Stimulated activated effector memory CD8-positive, alpha-beta T cell treated with anti-CD3 and anti-CD28 coated beads, Interleukin-12 subunit alpha, Interleukin-12 subunit beta, amount 100 ng/mL, for 72 hours (primary cell): ENCODE measurements at regions not wholly inside any gene's neighbourhood (a gene's known extent, or its start where the extent isn't known, plus 50 kb on each side); places are given as distances from the start of the nearest gene placed in this dataset.

Experiments used
- ATAC-seq: fragments of 150-1000 bp; cut with Tn5 transposase; 2 replicates; pipeline ENCODE4 v1.10.0; 2021
- DNase-seq, 2 donors: peaks; one replicate each; pipeline ENCODE4 v3.0.0; 2021 to 2022; ENCODE audit warnings: low spot score in 2 of 2
- H3K27ac Mint-ChIP-seq: one replicate; pipeline ENCODE4 v1.8.0; 2022; ENCODE audit warnings: mild to moderate bottlenecking, mixed read lengths
- H3K36me3 Mint-ChIP-seq: one replicate; pipeline ENCODE4 v1.8.0; 2022; ENCODE audit warnings: mild to moderate bottlenecking, mixed read lengths
- H3K4me1 Mint-ChIP-seq: one replicate; pipeline ENCODE4 v1.8.0; 2022; ENCODE audit warnings: mixed read lengths
- H3K4me3 Mint-ChIP-seq: one replicate; pipeline ENCODE4 v1.8.0; 2022; ENCODE audit warnings: mild to moderate bottlenecking, mixed read lengths
- H3K9me3 Mint-ChIP-seq: one replicate; pipeline ENCODE4 v1.8.0; 2022; ENCODE audit warnings: mixed read lengths

- DNase-seq: no peak
- ATAC-seq: no peak
- H3K36me3 Mint-ChIP-seq: no peaks in the 10 kb centered on the region
- no peak overlapping the region for H3K27ac Mint-ChIP-seq
- H3K4me3 Mint-ChIP-seq: no peak overlapping the region
- peaks cover 8% of the 10 kb centered on the region for H3K9me3 Mint-ChIP-seq
- no peaks in the 10 kb centered on the region for H3K4me1 Mint-ChIP-seq
These were observed 99.0 kb upstream of the ZNF536 start for GRCh38 chr19:30273184-30273583.

GRCh38 chr19:30274987-30275386, 97.2 kb upstream of the ZNF536 start:
- Mint-ChIP-seq H3K27ac (no peak overlapping the region), H3K4me3 (no peak overlapping the region), H3K36me3 (no peaks in the 10 kb centered on the region), H3K9me3 (peaks cover 8% of the 10 kb centered on the region), H3K4me1 (no peaks in the 10 kb centered on the region)
- DNase-seq (no peak), ATAC-seq (no peak)

- H3K27ac Mint-ChIP-seq: no peak overlapping the region
- no peaks in the 10 kb centered on the region for H3K4me1 Mint-ChIP-seq
- no peaks in the 10 kb centered on the region for H3K36me3 Mint-ChIP-seq
- no peak overlapping the region for H3K4me3 Mint-ChIP-seq
- no peak for ATAC-seq
- no peak for DNase-seq
- H3K9me3 Mint-ChIP-seq: peaks cover 8% of the 10 kb centered on the region
These were observed 95.9 kb upstream of the ZNF536 start for GRCh38 chr19:30276011-30276882.

DNA sequence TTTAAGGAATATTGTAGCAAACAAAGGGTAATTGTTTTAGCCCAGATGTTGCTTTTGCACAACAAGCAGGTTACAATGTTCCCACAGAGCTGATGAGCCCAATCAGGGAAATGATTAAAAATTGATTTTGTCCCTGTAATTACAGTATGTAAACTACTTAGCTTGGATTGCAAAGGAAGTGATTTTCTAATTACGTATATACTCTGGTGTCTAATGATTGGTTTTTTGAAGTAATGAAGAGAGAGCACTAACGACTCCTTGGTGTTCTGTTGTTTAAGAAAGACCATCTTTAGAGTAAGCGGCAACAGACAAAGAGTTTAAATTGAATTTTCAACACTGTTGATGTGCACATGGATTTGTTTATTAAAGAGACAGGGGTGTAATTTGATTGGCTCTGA, 95.3 kb upstream of the ZNF536 start:
- Mint-ChIP-seq H3K9me3 (peaks cover 8% of the 10 kb centered on the region), H3K36me3 (no peaks in the 10 kb centered on the region)
- DNase-seq: no peak

GRCh38 chr19:30277941-30278881, 94.0 kb upstream of the ZNF536 start:
- Mint-ChIP-seq H3K27ac (no peak overlapping the region), H3K4me1 (no peaks in the 10 kb centered on the region), H3K9me3 (peaks cover 3% of the 10 kb centered on the region), H3K36me3 (no peaks in the 10 kb centered on the region), H3K4me3 (no peak overlapping the region)
- ATAC-seq: no peak
- DNase-seq: no peak

More for the DNA sequence above, 95.3 kb upstream of the ZNF536 start:
- Mint-ChIP-seq H3K4me3 (no peak overlapping the region), H3K4me1 (no peaks in the 10 kb centered on the region), H3K27ac (no peak overlapping the region)
- no peak for ATAC-seq

- no peak for ATAC-seq
- Mint-ChIP-seq H3K4me1 (no peaks in the 10 kb centered on the region), H3K9me3 (no peaks in the 10 kb centered on the region), H3K36me3 (no peaks in the 10 kb centered on the region), H3K4me3 (no peak overlapping the region), H3K27ac (no peak overlapping the region)
- no peak for DNase-seq
These were observed 93.3 kb upstream of the ZNF536 start for GRCh38 chr19:30278882-30279254.

DNA sequence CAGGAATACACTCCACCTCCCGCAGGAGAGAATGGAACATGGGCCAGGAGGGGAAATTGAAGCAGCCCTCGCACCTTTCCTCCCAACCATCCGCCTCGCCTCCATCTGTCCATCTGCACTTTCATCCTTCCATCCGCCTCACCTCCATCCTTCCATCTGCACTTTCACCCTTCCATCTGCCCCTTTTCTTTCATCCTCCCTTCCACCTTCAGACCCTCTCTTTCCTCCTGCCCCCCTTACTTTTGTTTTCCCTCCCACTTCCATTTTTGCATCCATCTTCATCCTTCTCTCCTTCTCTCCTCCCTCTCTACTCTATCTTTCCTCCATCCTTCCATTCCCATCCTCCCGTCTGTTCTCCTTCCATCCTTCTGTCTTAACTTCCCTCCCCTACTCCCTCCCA, 92.2 kb upstream of the ZNF536 start:
- Mint-ChIP-seq H3K4me3 (no peak overlapping the region), H3K9me3 (no peaks in the 10 kb centered on the region), H3K27ac (no peak overlapping the region), H3K4me1 (no peaks in the 10 kb centered on the region), H3K36me3 (no peaks in the 10 kb centered on the region)
- ATAC-seq: no peak
- no peak for DNase-seq

- Mint-ChIP-seq H3K36me3 (no peaks in the 10 kb centered on the region), H3K9me3 (peaks cover under 1% of the 10 kb centered on the region), H3K27ac (no peak overlapping the region), H3K4me3 (no peak overlapping the region), H3K4me1 (no peaks in the 10 kb centered on the region)
- DNase-seq: no peak
- no peak for ATAC-seq
These were observed 90.3 kb upstream of the ZNF536 start for GRCh38 chr19:30281906-30282305.

GRCh38 chr19:30283556-30283955, 88.6 kb upstream of the ZNF536 start:
- H3K9me3 Mint-ChIP-seq: peaks cover 3% of the 10 kb centered on the region
- no peak overlapping the region for H3K27ac Mint-ChIP-seq
- no peaks in the 10 kb centered on the region for H3K4me1 Mint-ChIP-seq
- H3K36me3 Mint-ChIP-seq: no peaks in the 10 kb centered on the region
- DNase-seq: no peak
- no peak overlapping the region for H3K4me3 Mint-ChIP-seq
- ATAC-seq: no peak

DNA sequence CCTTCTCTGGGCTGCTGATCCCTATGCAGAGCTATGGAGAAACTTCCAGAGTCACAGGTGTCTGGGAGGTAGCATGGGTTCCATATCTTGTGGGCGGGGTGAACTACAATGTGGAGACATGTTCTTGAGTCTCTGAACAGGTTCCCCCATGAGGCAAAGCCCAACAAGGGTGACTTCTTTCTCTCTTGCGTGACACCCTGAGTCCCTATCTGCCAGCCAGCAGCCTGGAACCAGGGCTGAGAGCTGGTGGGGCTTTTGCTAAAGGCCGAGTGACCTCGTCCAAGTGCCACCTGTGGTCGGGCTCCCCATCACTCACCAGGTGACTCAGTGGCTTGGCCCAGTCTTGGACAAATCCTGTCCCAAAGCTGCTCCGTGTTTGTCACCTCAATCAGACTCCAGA, 88.0 kb upstream of the ZNF536 start:
- Mint-ChIP-seq H3K27ac (no peak overlapping the region), H3K4me1 (no peaks in the 10 kb centered on the region), H3K9me3 (peaks cover 3% of the 10 kb centered on the region), H3K36me3 (no peaks in the 10 kb centered on the region), H3K4me3 (no peak overlapping the region)
- ATAC-seq (no peak), DNase-seq (no peak)

- DNase-seq: no peak
- H3K4me3 Mint-ChIP-seq: no peak overlapping the region
- no peaks in the 10 kb centered on the region for H3K36me3 Mint-ChIP-seq
- peaks cover 3% of the 10 kb centered on the region for H3K9me3 Mint-ChIP-seq
- H3K27ac Mint-ChIP-seq: no peak overlapping the region
- no peak for ATAC-seq
- no peaks in the 10 kb centered on the region for H3K4me1 Mint-ChIP-seq
These were observed 87.3 kb upstream of the ZNF536 start for GRCh38 chr19:30284885-30285284.

GRCh38 chr19:30286378-30286777, 85.8 kb upstream of the ZNF536 start:
- no peak for ATAC-seq
- Mint-ChIP-seq H3K4me1 (no peaks in the 10 kb centered on the region), H3K4me3 (no peak overlapping the region), H3K36me3 (no peaks in the 10 kb centered on the region), H3K9me3 (peaks cover 3% of the 10 kb centered on the region), H3K27ac (no peak overlapping the region)
- DNase-seq: no peak

- H3K4me3 Mint-ChIP-seq: no peak overlapping the region
- no peak overlapping the region for H3K27ac Mint-ChIP-seq
- ATAC-seq (no peak), DNase-seq (no peak)
- peaks cover 3% of the 10 kb centered on the region for H3K9me3 Mint-ChIP-seq
- no peaks in the 10 kb centered on the region for H3K36me3 Mint-ChIP-seq
- no peaks in the 10 kb centered on the region for H3K4me1 Mint-ChIP-seq
These were observed 84.9 kb upstream of the ZNF536 start for GRCh38 chr19:30287259-30287658.

- Mint-ChIP-seq H3K27ac (no peak overlapping the region), H3K4me3 (no peak overlapping the region), H3K4me1 (no peaks in the 10 kb centered on the region), H3K9me3 (peaks cover 3% of the 10 kb centered on the region), H3K36me3 (no peaks in the 10 kb centered on the region)
- no peak for ATAC-seq
- no peak for DNase-seq
These were observed 84.2 kb upstream of the ZNF536 start for GRCh38 chr19:30287973-30288372.

DNA sequence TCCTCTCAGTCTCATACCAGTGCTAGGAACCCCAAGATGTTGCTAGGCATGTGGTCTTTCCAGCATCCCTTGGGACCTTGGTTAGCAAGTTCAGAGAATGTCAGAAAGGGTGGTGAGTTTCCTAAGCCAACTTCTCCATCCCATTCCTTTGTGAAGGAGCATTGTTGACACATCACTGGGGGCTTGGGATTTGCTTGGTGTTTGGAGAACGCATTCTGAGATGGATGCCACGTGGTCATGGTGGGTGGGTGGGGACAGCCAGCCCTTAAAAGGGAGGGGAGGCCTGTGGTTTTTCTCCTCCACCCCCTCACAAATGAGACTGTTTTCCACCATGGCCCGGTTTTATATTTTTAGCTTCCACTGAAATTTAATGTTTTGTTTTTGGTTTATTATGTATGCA, 83.3 kb upstream of the ZNF536 start:
- no peak overlapping the region for H3K27ac Mint-ChIP-seq
- no peak for ATAC-seq
- DNase-seq: no peak
- no peaks in the 10 kb centered on the region for H3K4me1 Mint-ChIP-seq
- no peaks in the 10 kb centered on the region for H3K36me3 Mint-ChIP-seq
- H3K4me3 Mint-ChIP-seq: no peak overlapping the region
- H3K9me3 Mint-ChIP-seq: peaks cover 3% of the 10 kb centered on the region

DNA sequence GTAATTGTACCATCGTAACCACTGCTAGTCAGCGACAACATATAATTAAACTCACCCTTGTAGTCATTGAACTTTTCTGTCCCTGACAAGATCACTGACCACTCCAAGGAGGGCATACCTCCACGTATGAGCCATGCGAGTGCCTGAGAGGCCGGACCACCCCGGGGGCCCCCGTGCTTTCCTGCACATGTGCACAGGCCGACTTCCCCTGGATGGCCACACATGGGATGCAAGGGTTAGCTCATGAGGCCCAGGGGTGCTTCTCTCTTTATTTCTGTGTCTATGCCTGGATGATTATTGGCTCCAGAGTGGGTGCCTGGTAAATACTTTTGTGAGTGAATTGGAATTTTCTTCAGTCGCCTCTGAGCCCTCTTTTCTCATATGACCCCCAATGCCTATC, 82.8 kb upstream of the ZNF536 start:
- no peaks in the 10 kb centered on the region for H3K4me1 Mint-ChIP-seq
- peaks cover 3% of the 10 kb centered on the region for H3K9me3 Mint-ChIP-seq
- ATAC-seq (no peak), DNase-seq (no peak)
- no peak overlapping the region for H3K4me3 Mint-ChIP-seq
- H3K36me3 Mint-ChIP-seq: no peaks in the 10 kb centered on the region
- no peak overlapping the region for H3K27ac Mint-ChIP-seq
